Keratinocyte (primary cell): ENCODE measurements at regions not wholly inside any gene's neighbourhood (a gene's known extent, or its start where the extent isn't known, plus 50 kb on each side); places are given as distances from the start of the nearest gene placed in this dataset.

Experiments
- DNase-seq: peaks from one replicate; pipeline ENCODE4 v3.0.0-alpha.2; 2011; ENCODE audit warnings: low read depth, missing footprints, low spot score
- FAIRE-seq: peaks from 2 replicates; lab custom pipeline; 2011; peaks lifted over from hg19 to GRCh38; lab: Jason Lieb, UNC
- H2AFZ ChIP-seq: 2 replicates; pipeline ENCODE4 v1.6.0; 2012; ENCODE audit warnings: low read length, control low read depth, inconsistent platforms; ENCODE audit not compliant: control insufficient read depth
- H3K27ac ChIP-seq: 2 replicates; pipeline ENCODE4 v1.5.1; 2011; ENCODE audit warnings: low read length; ENCODE audit not compliant: control insufficient read depth, insufficient read depth
- H3K27me3 ChIP-seq: 3 replicates; pipeline ENCODE4 v1.6.0; 2011; ENCODE audit warnings: low read length; ENCODE audit not compliant: control insufficient read depth, insufficient read depth; ENCODE audit errors: extremely low read depth
- H3K36me3 ChIP-seq, 2 experiments: 2 replicates in 1 of 2; 3 replicates in 1 of 2; pipeline ENCODE4 v1.5.1; 2011; ENCODE audit warnings: low read length in 2 of 2, mild to moderate bottlenecking in 1 of 2; ENCODE audit not compliant: control insufficient read depth in 2 of 2, insufficient read depth in 2 of 2; ENCODE audit errors: extremely low read depth in 1 of 2
- H3K4me1 ChIP-seq: 3 replicates; pipeline ENCODE4 v1.5.1; 2011; ENCODE audit warnings: low read length; ENCODE audit not compliant: control insufficient read depth, insufficient read depth; ENCODE audit errors: extremely low read depth
- H3K4me2 ChIP-seq: 3 replicates; pipeline ENCODE4 v1.6.0; 2011; ENCODE audit warnings: low read depth, low read length; ENCODE audit not compliant: control insufficient read depth, insufficient read depth; ENCODE audit errors: extremely low read depth
- H3K4me3 ChIP-seq, 3 experiments: fragments of 200-600 bp in 1 of 3; sonication (generic) in 1 of 3; 2 replicates in 2 of 3; 3 replicates in 1 of 3; pipeline ENCODE4 v1.5.1; 2011 to 2016; ENCODE audit warnings: low read length in 3 of 3, mild to moderate bottlenecking in 3 of 3, control low read depth in 2 of 3, inconsistent platforms in 1 of 3, low read depth in 1 of 3, mixed read lengths in 1 of 3, mixed run types in 1 of 3, moderate library complexity in 1 of 3; ENCODE audit not compliant: control insufficient read depth in 2 of 3, insufficient read depth in 2 of 3; ENCODE audit errors: extremely low read depth in 1 of 3
- H3K79me2 ChIP-seq: 2 replicates; pipeline ENCODE4 v1.6.0; 2012; ENCODE audit warnings: low read length; ENCODE audit not compliant: control insufficient read depth, insufficient read depth
- H3K9ac ChIP-seq: 3 replicates; pipeline ENCODE4 v1.6.0; 2011; ENCODE audit warnings: low read length; ENCODE audit not compliant: control insufficient read depth, insufficient read depth; ENCODE audit errors: extremely low read depth
- H3K9me1 ChIP-seq: 3 replicates; pipeline ENCODE4 v1.6.0; 2011; ENCODE audit warnings: low read length; ENCODE audit not compliant: control insufficient read depth, insufficient read depth; ENCODE audit errors: extremely low read depth
- H3K9me3 ChIP-seq: 2 replicates; pipeline ENCODE4 v1.5.1; 2012; ENCODE audit warnings: low read depth, low read length; ENCODE audit not compliant: control insufficient read depth
- H4K20me1 ChIP-seq: 3 replicates; pipeline ENCODE4 v1.6.0; 2011; ENCODE audit warnings: low read length; ENCODE audit not compliant: control insufficient read depth, insufficient read depth; ENCODE audit errors: extremely low read depth
- EZH2 ChIP-seq: IDR thresholded peaks from one replicate; pipeline ENCODE4 v1.6.1; 2012; ENCODE audit warnings: inconsistent platforms, mild to moderate bottlenecking, low read length, moderate library complexity
- dilution Hi-C: fragments of 300-500 bp; cut with MboI; formaldehyde crosslinking; loops from one replicate; pipeline ENCODE4 v1.7.0; 2020; ENCODE audit warnings: low sequenced_read_pairs; ENCODE audit not compliant: extremely low pct_ligation_motif_present
- TF ChIP-seq, protein P1 (sequence below), 3 experiments: IDR thresholded peaks in 1 of 3; conservative IDR thresholded peaks in 1 of 3; optimal IDR thresholded peaks in 1 of 3; 2 replicates in 2 of 3; 3 replicates in 1 of 3; pipeline versions ENCODE3 to v1.5.1; 2011; ENCODE audit warnings: low read length in 3 of 3, mild to moderate bottlenecking in 3 of 3, moderate library complexity in 2 of 3, control low read depth in 1 of 3, inconsistent platforms in 1 of 3; ENCODE audit not compliant: insufficient read depth in 2 of 3; ENCODE audit errors: extremely low read depth in 1 of 3

DNA sequence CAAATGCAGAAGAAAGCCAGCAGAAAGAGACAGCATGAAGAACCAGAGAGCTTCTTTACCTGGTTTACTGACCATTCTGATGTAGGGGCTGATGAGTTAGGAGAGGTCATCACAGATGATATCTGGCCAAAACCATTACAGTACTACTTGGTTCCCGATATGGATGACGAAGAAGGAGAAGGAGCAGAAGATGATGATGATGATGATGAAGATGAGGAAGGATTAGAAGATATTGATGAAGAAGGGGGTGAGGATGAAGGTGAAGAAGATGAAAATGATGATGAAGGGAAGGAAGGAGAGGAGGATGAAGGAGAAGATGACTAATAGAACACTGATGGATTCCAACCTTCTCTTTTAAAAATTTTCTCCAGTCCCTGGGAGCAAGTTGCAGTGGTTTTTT lies 178.2 kb upstream of the CRY1 start:
- H4K20me1 ChIP-seq, result no peaks in the 10 kb centered on the region
- no peaks in the 10 kb centered on the region for H3K36me3 ChIP-seq
- H2AFZ ChIP-seq, result no peak overlapping the region
- no peak overlapping the region for H3K9ac ChIP-seq
- TF ChIP-seq EZH2, result no peak
- TF ChIP-seq, protein P1, sequence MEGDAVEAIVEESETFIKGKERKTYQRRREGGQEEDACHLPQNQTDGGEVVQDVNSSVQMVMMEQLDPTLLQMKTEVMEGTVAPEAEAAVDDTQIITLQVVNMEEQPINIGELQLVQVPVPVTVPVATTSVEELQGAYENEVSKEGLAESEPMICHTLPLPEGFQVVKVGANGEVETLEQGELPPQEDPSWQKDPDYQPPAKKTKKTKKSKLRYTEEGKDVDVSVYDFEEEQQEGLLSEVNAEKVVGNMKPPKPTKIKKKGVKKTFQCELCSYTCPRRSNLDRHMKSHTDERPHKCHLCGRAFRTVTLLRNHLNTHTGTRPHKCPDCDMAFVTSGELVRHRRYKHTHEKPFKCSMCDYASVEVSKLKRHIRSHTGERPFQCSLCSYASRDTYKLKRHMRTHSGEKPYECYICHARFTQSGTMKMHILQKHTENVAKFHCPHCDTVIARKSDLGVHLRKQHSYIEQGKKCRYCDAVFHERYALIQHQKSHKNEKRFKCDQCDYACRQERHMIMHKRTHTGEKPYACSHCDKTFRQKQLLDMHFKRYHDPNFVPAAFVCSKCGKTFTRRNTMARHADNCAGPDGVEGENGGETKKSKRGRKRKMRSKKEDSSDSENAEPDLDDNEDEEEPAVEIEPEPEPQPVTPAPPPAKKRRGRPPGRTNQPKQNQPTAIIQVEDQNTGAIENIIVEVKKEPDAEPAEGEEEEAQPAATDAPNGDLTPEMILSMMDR (optimal IDR thresholded peaks at IDR 0.05 in 1 of 3, IDR thresholded peaks at IDR 0.05 in 1 of 3, conservative IDR thresholded peaks at IDR 0.05 in 1 of 3; ENCODE audit: extremely low read depth in 1 of 3, insufficient read depth in 2 of 3, low read length in 3 of 3), result no peak
- H3K4me1 ChIP-seq, result no peaks in the 10 kb centered on the region
- no peak for DNase-seq
- H3K27me3 ChIP-seq, result no peaks in the 10 kb centered on the region
- no peaks in the 10 kb centered on the region for H3K9me3 ChIP-seq
- FAIRE-seq, result no peak
- no peak overlapping the region for H3K27ac ChIP-seq
- H3K9me1 ChIP-seq, result no peaks in the 10 kb centered on the region
- dilution Hi-C loops, result no loop called here
- H3K4me3 ChIP-seq, result no peak overlapping the region
- H3K79me2 ChIP-seq, result no peaks in the 10 kb centered on the region
- H3K4me2 ChIP-seq, result no peak overlapping the region

- no peak overlapping the region for H3K9ac ChIP-seq
- H2AFZ ChIP-seq, result no peak overlapping the region
- no peaks in the 10 kb centered on the region for H3K79me2 ChIP-seq
- H3K9me3 ChIP-seq, result no peaks in the 10 kb centered on the region
- FAIRE-seq (no peak), DNase-seq (no peak)
- no peak overlapping the region for H3K4me2 ChIP-seq
- dilution Hi-C loops, result no loop called here
- no peaks in the 10 kb centered on the region for H3K36me3 ChIP-seq
- H3K27me3 ChIP-seq, result no peaks in the 10 kb centered on the region
- peaks cover 11% of the 10 kb centered on the region for H3K4me1 ChIP-seq
- H3K4me3 ChIP-seq, result no peak overlapping the region
- H3K27ac ChIP-seq, result no peak overlapping the region
- TF ChIP-seq EZH2, result no peak
- TF ChIP-seq, protein P1 (optimal IDR thresholded peaks at IDR 0.05 in 1 of 3, IDR thresholded peaks at IDR 0.05 in 1 of 3, conservative IDR thresholded peaks at IDR 0.05 in 1 of 3; ENCODE audit: extremely low read depth in 1 of 3, insufficient read depth in 2 of 3, low read length in 3 of 3), result no peak
- no peaks in the 10 kb centered on the region for H3K9me1 ChIP-seq
- no peaks in the 10 kb centered on the region for H4K20me1 ChIP-seq
These were observed 182.2 kb upstream of the CRY1 start for GRCh38 chr12:107275530-107275929.
